ENCODE measurements at regions not wholly inside any gene's neighbourhood (a gene's known extent, or its start where the extent isn't known, plus 50 kb on each side); places are given as distances from the start of the nearest gene placed in this dataset.

GRCh38 chrX:65837875-65838549 is 170.6 kb downstream of the MSN start:
- H3K23me2 ChIP-seq (ENCODE audit: low read depth, low read length), result no peaks in the 10 kb centered on the region
- no peak overlapping the region for H3K4me3 ChIP-seq (ENCODE audit: extremely low read depth in 1 of 4, insufficient read depth in 2 of 4, low read depth in 3 of 4, low read length in 4 of 4)
- no peak overlapping the region for H3K23ac ChIP-seq (ENCODE audit: insufficient read length)
- ChIA-PET CTCF (ENCODE audit: partially characterized antibody) (interaction anchor here (0.6 kb wide), 1 partner anchor 1930 kb away, joined by 3 read pairs; no protein-coding TSS in a partner anchor), POLR2A (ENCODE audit: partially characterized antibody) (no interaction called here)
- H3K56ac ChIP-seq (replicated peaks; ENCODE audit: insufficient read length, low read depth, low read length), result no peak overlapping the region
- H4K5ac ChIP-seq (ENCODE audit: insufficient read length, low read depth, low read length), result no peak overlapping the region
- no peaks in the 10 kb centered on the region for H3K36me3 ChIP-seq (ENCODE audit: control insufficient read depth in 2 of 4, insufficient read depth in 4 of 4, low read length in 3 of 4)
- H2BK120ac ChIP-seq (replicated peaks; ENCODE audit: low read depth, low read length), result no peak overlapping the region
- H2BK15ac ChIP-seq (ENCODE audit: low read length), result no peak overlapping the region
- no peak overlapping the region for H3K4me2 ChIP-seq (ENCODE audit: insufficient read depth in 1 of 2, low read depth in 2 of 2, low read length in 2 of 2)
- no peak overlapping the region for H4K8ac ChIP-seq (ENCODE audit: extremely low read depth, insufficient read depth, low read length)
- no peak overlapping the region for H3K4ac ChIP-seq (replicated peaks; ENCODE audit: insufficient read length, low read depth, low read length)
- H3K18ac ChIP-seq (ENCODE audit: extremely low read depth, low read length), result no peak overlapping the region
- no peaks in the 10 kb centered on the region for H3K79me2 ChIP-seq (ENCODE audit: control insufficient read depth in 1 of 2, insufficient read depth in 2 of 2, low read length in 2 of 2)
- no peak overlapping the region for H2BK5ac ChIP-seq (ENCODE audit: low read depth, low read length)
- H4K91ac ChIP-seq (replicated peaks; ENCODE audit: insufficient read length, low read length), result no peak overlapping the region
- no peak overlapping the region for H3K14ac ChIP-seq (ENCODE audit: insufficient read length)
- H2BK20ac ChIP-seq (ENCODE audit: low read length), result no peak overlapping the region
- no peak overlapping the region for H3K27ac ChIP-seq (ENCODE audit: low read depth, low read length)
- H4K20me1 ChIP-seq (replicated peaks in 1 of 2; ENCODE audit: control insufficient read depth in 1 of 2, insufficient read depth in 2 of 2, low read length in 2 of 2), result no peaks in the 10 kb centered on the region
- FAIRE-seq, result no peak
- DNase-seq (ENCODE audit: low read depth in 1 of 2, low spot score in 2 of 2), result no peak
- no peak overlapping the region for H2BK12ac ChIP-seq (ENCODE audit: low read depth, low read length)
- H3K79me1 ChIP-seq (ENCODE audit: low read depth, low read length), result no peaks in the 10 kb centered on the region
- H2AK5ac ChIP-seq (ENCODE audit: low read depth, low read length), result no peak overlapping the region
- no peaks in the 10 kb centered on the region for H3K4me1 ChIP-seq (replicated peaks in 1 of 4; ENCODE audit: control insufficient read depth in 3 of 4, insufficient read depth in 4 of 4, low read length in 3 of 4)
- no peak overlapping the region for H3K9ac ChIP-seq (replicated peaks in 1 of 4; ENCODE audit: extremely low read depth in 1 of 4, low read depth in 3 of 4, low read length in 3 of 4)
- 94% methylated on average over 2 of the region's 4 CpGs; no CpG with 5 or more reads in 1 of the 2 experiments for WGBS, 2 experiments (ENCODE audit: extremely low coverage in 1 of 2, insufficient coverage in 1 of 2, insufficient read length in 1 of 2, insufficient replicate concordance in 2 of 2, low coverage in 1 of 2, low lambda C conversion rate in 2 of 2, missing lambda C conversion rate in 1 of 2)
- no peaks in the 10 kb centered on the region for H3K27me3 ChIP-seq (replicated peaks in 1 of 4; ENCODE audit: control insufficient read depth in 3 of 4, extremely low read depth in 1 of 4, insufficient read depth in 3 of 4, low read length in 3 of 4)
- H2AFZ ChIP-seq (ENCODE audit: low read length), result no peak overlapping the region
- H3K9me3 ChIP-seq (ENCODE audit: insufficient read depth in 2 of 2, low read depth in 1 of 2, low read length in 1 of 2), result peaks cover 8 to 29% of the 10 kb centered on the region in 2 experiments; a peak in 3 of 4 replicates
- TF ChIP-seq USF2 (IDR thresholded peaks at IDR 0.05; ENCODE audit: low read length), result no peak
- no peak for TF ChIP-seq ZNF274 (IDR thresholded peaks at IDR 0.05; ENCODE audit: borderline replicate concordance, extremely low read depth, low read length)
- no peak for TF ChIP-seq FOSL1 (IDR thresholded peaks at IDR 0.05; ENCODE audit: insufficient read depth, low read depth, low read length)
- TF ChIP-seq MAFK (IDR thresholded peaks at IDR 0.05; ENCODE audit: low read depth, low read length), result no peak
- TF ChIP-seq TEAD4 (IDR thresholded peaks at IDR 0.05; ENCODE audit: low read depth, low read length), result no peak
- no peak for TF ChIP-seq POLR2AphosphoS5 (IDR thresholded peaks at IDR 0.05; ENCODE audit: low read depth, low read length)
- TF ChIP-seq SAP30 (IDR thresholded peaks at IDR 0.05; ENCODE audit: insufficient read depth, insufficient replicate concordance, low read length), result no peak
- TF ChIP-seq E2F6 (IDR thresholded peaks at IDR 0.05), result no peak
- no peak for TF ChIP-seq RNF2 (IDR thresholded peaks at IDR 0.05; ENCODE audit: borderline replicate concordance, low read depth, low read length, missing control alignments, poor library complexity, severe bottlenecking)
- TF ChIP-seq SUZ12 (IDR thresholded peaks at IDR 0.05; ENCODE audit: low read length), result no peak
- no peak for TF ChIP-seq MAX (IDR thresholded peaks at IDR 0.05)

Data from H1 (cell line).